GM12873 (cell line): ENCODE measurements at regions not wholly inside any gene's neighbourhood (a gene's known extent, or its start where the extent isn't known, plus 50 kb on each side); places are given as distances from the start of the nearest gene placed in this dataset.

ENCODE experiments used
- CTCF ChIP-seq: IDR thresholded peaks from 2 replicates; pipeline ENCODE4 v1.5.1; 2012; ENCODE audit warnings: low read depth, mild to moderate bottlenecking, moderate library complexity, low read length, control low read depth; ENCODE audit not compliant: insufficient read depth; ENCODE audit errors: missing control alignments

DNA sequence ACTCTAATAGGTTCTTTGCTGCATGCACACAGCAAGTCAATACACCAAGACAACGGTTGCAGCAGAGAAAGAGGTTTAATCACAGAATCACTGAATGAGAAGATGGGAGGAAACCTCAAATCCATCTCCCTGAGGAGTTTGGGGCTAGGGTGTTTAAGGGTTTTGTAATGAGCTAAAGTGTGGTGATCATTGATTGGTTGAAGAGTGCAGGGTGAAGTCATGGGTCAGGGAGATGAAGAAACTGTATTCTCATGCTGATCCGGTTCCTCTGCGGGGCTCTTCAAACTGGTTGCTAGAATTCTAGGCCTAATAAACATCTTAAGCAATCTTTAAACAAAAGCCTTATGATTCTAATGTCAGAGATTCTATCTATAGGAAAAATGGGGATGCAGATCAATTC lies 432.5 kb upstream of the FAM47C start:
- no peak for TF ChIP-seq CTCF

GRCh38 chrX:36577006-36577405 lies 431.2 kb upstream of the FAM47C start:
- no peak for TF ChIP-seq CTCF

DNA sequence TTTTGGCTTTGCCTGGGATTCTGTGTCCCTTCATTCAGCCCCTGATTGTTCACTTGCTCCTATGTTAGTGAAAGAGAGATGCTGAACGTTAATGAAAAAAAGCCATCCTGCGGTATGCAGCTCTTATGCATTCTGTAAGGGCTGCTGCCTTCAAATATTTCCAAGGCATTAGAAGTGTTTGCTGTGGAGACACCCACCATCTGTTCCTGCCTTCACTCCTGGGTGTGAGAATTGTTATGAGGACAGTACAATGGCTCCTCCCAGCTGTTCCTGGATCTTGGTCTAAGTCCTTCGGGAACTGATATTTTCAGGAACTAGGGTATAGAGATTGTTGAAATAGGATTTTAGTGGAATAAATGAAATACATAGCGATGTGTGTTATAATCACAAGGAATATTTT lies 427.1 kb upstream of the FAM47C start:
- TF ChIP-seq CTCF = no peak

- TF ChIP-seq CTCF = no peak
Measured at GRCh38 chrX:36583674-36584073, 424.5 kb upstream of the FAM47C start.

GRCh38 chrX:36609616-36610585 lies 398.3 kb upstream of the FAM47C start:
- TF ChIP-seq CTCF = no peak

GRCh38 chrX:36626898-36627297 lies 381.3 kb upstream of the FAM47C start:
- no peak for TF ChIP-seq CTCF

GRCh38 chrX:36640232-36640631 lies 367.9 kb upstream of the FAM47C start:
- no peak for TF ChIP-seq CTCF
